ENCODE measurements at regions not wholly inside any gene's neighbourhood (a gene's known extent, or its start where the extent isn't known, plus 50 kb on each side); places are given as distances from the start of the nearest gene placed in this dataset.

DNA sequence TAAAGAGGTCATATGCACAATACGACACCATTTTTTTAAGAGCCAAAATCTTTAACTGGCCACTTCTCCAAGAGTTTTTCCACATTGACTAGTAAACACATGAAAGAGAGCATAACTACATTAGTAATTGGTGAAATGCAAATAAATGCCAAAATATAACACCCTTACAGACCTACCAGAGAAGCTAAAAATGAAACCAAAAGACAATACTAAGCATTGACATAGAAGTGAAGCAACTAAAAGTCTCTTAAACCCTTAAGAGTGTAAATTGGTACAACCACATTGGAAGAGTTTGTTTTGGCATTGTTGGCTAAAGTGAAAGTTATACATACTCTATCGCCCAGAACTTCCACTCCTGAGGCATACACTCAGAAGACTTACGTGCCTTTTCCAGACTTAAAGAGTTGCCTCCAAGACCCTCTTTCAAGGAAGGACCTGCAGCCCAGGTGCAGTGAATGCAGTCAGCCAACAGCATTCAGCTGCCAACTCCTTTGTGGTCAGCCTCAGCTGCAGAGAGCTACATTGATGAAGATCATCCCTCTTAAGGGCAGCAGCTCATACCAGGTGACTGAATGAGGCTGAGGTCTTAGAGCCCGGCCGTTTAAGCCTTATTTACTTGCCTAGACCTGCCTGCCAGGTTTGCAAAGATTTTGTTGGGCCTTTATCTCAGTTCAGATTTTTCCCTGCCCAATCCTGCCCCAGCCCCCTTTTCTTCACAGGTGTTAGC, 839.1 kb upstream of the ADGRL2 start:
- H3K4me3 ChIP-seq (ENCODE audit: low read depth, low read length): no peak overlapping the region

DNA sequence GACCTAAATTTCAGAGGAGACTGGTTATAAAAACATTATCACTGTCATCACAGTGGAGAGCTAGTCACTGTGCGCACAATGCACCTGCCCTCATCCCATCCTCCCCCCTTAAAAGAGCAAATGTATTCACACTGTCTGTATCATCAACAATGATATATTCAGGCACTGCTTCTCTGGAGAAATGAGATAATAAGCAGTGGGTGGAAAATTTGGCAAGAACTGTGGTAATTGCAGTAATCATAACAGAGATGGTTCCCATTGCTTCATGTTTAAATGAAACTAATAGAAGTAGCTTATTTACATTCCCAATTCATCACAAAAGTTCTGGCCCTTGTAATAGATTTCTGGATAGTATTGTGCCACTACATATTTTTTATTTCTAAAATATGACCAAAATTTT, 867.4 kb upstream of the ADGRL2 start:
- H3K4me3 ChIP-seq (ENCODE audit: low read depth, low read length): no peak overlapping the region

DNA sequence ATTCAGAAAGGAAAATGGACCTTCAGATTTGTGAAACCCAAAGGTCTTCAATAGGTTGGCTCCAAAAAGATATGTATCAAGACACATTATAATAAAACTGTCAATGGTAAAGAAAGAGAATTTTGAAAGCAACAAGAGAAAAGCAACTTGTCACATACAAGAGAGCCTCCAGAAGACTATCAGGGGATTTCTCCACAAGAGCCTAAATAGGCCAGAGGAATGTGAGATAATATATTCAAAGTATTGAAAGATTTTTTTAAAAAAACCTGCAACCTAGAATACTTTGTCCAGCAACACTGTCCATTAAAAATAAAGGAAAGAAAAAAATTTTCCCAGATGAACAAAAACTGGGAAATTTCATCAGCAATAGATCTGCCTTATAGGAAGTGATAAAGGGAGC, 869.6 kb upstream of the ADGRL2 start:
- no peak overlapping the region for H3K4me3 ChIP-seq (ENCODE audit: low read depth, low read length)

DNA sequence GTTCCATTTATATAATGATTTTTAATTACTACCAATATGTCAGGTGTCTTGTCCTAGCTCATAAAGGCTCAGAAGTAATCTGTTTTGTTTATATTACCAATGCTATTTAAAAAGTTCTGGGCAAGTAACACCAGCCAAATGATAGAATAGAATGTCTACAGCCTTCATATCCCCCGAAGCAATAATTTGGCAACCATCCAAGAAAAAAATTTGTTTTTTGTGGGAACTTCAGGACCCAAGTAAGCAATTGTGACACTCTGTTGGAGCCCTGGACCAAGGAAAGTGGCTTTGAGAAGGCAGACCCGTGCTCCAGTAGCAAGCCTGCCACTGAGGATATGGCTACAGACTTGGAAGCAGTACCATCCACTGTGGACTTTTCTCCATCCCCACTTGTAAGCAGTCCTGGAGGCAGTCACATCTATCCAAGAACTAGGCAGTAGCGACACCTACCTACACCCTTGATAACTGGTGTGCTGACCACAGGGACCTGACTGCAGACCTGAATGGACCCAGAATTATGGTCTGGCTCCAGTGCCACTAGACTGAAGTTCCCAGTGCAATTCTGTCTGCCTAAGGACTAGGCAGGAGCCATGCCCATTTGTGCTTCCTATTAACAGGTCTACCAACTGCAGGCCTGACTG, 870.7 kb upstream of the ADGRL2 start:
- H3K4me3 ChIP-seq (ENCODE audit: low read depth, low read length): no peak overlapping the region

DNA sequence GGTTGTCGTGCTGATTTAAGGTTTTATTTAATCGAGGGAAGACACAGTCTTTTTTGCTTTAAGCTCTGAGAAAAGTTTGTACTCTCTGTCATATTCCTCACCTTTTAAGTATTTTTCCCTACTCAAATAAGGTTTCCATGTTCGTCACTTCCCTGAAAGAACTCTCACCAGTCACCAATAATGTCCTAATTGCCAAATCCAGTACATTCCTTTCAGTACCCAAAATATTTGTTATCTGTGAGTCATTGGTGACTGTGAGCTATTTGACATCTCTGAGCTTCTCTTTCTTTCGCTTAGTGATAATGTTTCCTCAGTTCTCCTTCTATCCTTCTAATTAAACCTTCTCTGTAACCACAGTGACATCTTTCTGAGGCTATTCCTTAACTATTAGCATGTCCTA, 874.2 kb upstream of the ADGRL2 start:
- no peak overlapping the region for H3K4me3 ChIP-seq (ENCODE audit: low read depth, low read length)

DNA sequence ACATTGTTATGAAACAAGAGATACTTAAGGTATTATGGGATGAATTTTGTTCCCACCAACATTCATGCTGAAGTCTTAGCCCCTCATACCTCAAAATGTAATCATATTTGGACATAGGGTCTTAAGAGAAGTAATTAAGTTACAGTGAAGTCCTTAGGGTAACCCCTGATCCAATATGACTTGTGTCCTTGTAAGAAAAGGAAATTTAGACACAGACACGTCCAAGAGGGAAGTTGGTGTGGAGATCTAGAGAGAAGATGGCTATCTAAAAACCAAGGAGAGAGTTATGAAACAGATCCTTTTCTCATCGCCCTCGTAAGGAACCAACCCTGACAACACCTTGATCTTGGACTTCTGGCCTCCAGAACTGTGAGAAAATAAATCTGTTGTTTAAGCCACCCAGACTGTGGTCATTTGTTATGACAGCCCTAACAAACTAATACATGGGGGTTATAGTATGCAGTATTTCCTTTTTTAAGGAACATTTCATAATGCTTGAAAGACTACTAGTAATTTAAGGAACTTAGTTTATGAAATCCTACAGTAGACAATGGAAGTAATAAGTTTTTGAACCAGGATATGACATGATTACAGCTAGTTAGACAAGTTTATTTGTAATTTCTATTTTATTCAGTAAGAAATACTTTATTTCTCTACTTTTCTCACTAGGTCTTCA, 875.5 kb upstream of the ADGRL2 start:
- H3K4me3 ChIP-seq (ENCODE audit: low read depth, low read length): no peak overlapping the region

DNA sequence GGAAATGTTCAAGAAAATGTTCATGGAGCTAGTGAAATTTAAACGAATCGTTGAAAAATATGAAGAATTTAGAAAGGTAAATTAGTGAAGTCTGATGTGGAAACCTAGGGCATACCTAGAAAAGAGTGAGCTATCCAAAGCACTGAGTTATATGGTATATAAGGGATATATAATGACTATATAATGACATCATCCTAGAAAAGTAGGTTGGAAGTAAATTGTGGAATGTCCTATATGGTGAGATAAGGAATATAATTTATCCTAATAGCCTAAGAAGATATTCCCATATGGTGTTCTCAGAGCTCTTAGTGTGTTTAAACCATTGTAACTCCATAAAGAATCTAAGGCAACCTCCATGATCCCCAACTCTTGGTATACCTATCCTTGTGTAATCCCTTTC, 876.4 kb upstream of the ADGRL2 start:
- no peak overlapping the region for H3K4me3 ChIP-seq (ENCODE audit: low read depth, low read length)

DNA sequence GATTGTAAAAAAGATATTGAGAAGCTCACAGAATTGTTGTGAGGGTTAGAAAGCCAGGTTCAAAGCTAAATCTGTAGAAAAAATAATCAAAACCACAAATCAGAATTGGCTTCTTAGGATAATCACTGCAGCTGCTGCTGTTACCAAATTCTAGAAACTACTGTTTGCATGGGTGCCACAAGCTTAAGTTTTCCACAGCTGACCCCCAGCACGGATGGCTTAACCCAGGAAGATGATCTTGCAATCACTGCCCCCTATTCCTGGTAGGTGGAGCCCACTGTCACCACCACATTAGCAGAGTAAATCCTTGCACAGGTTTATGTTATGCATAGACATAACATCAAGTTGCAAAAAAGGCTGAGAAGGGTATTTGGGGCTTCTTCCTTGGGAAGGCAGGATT, 877.8 kb upstream of the ADGRL2 start:
- no peak overlapping the region for H3K4me3 ChIP-seq (ENCODE audit: low read depth, low read length)

DNA sequence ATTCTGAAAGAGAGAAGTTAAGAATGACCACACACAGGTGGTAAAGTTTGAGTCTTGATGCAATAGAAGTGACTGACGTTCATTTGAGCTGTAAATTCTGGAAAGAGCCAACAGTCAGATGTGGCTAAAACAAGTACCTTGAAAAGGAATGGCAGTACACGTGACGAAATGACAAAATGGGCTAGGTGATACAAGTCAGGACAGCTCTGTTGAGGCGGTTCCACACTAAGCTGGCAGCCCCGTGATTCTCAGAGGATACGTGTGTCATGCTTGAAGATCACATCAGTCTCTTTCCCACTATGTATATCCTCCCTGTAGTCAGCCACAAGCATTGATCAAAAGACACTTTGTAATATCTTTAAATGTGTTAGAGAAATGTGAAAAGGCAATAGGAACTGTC, 881.3 kb upstream of the ADGRL2 start:
- H3K4me3 ChIP-seq (ENCODE audit: low read depth, low read length): no peak overlapping the region

DNA sequence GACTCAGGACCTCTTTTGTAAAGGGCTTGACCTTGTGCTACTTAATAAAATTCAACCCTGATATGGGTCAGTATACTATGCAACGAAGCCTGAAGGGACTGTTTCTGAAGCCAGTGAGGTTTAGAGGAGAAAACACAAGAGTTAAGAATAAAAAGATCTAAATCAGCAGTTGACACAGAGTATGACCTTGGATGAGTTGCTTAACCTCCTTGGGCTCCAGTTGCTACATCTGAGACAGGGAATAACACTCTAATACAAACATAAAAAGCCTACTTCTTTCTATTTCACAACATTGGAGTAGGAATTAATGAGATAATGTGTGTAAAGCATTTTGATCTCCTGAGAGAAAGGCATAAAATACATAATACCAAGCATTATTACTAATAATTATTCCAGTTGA, 882.4 kb upstream of the ADGRL2 start:
- H3K4me3 ChIP-seq (ENCODE audit: low read depth, low read length): no peak overlapping the region

DNA sequence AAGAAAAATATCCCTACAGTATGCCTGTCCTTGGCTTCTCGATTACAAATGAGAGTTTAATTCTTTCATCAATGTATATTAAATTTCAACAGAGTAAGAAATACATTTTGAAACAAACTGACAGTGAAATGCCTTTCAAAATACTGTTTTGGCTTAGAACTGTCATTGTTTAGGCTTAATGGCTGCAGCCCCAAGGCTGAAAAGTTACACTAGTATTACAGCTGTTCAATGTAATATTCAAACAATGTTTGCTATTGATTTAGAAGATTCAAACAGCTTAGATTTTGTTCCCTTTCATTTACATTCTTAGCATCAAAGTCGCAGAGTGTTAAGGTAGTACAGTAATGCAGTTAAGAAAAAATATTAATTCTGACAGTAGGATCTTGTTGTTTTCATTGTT, 882.9 kb upstream of the ADGRL2 start:
- no peak overlapping the region for H3K4me3 ChIP-seq (ENCODE audit: low read depth, low read length)

DNA sequence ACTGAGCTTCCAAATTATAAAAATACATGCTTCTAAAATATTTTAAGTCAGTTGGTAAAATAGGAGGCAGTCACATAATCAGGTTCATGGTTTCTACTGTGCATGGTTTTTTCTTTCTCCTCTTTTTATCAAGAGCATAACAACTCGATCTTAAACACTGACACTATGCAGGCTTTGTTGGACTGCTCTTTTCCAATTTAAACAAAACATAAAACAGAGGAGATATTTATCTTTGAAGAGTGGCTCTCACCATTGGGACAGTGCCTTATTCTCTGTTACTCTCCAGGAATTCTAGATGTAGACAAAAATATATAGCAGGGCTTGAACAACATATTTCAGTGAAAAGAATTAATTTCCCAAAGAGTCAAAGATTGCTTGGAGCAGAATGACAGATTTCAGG, 883.5 kb upstream of the ADGRL2 start:
- no peak overlapping the region for H3K4me3 ChIP-seq (ENCODE audit: low read depth, low read length)

DNA sequence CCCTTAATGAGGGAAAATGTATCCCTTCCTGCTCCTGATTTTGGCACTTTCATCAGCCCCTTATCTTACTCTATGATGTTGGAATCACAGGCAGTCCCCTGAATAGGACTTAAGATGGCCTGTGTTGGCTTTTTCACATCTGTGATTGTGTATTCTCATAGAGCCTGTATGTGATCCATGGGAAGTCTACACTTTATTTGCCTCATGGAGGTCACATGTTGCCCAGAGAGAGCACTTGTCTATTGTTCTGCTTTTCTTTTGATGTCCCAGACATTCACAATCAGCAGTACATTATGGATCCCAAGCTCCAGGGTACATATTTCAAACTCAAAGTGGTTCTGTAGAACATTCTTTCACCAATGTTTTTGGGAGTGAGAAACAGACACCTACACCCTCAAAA, 885.2 kb upstream of the ADGRL2 start:
- H3K4me3 ChIP-seq (ENCODE audit: low read depth, low read length): no peak overlapping the region

DNA sequence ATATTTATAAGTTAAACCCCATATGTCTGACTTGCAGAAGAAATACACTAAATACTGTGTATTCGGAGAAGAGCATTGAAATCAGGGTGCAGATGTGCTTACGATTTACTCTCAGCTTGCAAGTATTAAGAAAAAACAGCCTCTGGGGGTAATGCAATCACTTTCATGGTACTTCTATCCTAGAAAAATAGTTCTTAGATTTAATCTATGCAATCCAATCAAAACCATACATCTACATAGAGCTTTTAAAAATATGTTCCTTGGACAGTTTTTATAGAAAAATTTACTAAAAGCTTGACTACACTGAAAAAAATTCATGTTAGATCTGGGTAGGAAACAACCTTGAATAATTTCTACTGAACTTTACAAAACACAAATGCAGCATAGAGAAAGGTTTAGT, 890.3 kb upstream of the ADGRL2 start:
- no peak overlapping the region for H3K4me3 ChIP-seq (ENCODE audit: low read depth, low read length)

DNA sequence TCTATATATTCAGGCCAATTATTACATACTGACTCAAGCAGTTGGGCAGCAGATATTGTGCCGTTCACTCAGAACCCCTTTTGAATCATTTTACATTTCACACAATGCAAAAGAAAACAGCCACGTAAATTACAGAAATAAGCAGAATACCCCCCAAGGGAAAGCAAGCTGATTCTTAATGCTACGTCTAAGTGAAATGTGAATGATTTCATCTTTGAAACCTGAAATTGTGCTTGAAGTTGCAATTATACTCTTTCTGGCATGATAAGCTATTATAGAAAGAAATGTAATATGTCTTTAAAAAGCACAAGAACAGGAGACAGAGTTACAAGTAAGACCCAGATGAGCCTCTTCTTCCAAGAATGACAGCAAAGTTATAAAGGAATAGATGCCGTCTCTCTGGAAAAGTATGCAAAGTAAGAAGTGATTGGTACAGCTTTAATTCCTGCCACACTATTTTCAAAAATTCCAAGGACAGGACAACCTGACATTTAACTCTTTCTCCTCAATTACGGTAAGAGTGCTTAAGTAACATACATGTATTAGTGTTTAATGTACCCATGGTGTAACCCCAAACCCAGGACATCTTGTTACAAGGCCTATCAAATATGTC, 891.5 kb upstream of the ADGRL2 start:
- no peak overlapping the region for H3K4me3 ChIP-seq (ENCODE audit: low read depth, low read length)

DNA sequence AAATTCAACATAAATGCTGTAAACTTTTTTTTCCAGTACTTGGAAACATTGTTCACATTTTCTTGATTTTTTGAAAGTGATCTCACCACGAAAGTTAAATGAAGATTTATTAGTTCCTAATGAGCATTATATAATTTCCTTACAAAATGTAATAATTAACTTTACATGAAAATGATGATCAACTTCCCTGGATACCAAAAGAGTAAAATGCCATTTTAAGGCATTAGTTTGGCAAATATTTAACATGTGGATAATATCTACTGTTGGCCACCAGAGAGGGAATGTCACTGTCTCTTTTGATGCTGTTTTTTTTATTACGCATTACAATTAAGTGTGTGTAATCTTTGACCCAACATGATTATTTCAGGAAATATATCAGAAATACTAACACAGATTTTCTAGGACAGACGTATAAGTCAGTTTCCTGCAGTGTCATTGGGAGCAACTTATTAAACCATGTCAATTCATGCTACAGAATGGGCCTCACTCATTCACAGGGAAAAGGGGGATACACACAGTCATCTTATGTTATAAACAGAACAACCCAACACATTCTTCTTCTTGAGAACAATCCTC, 903.9 kb upstream of the ADGRL2 start:
- no peak overlapping the region for H3K4me3 ChIP-seq (ENCODE audit: low read depth, low read length)

DNA sequence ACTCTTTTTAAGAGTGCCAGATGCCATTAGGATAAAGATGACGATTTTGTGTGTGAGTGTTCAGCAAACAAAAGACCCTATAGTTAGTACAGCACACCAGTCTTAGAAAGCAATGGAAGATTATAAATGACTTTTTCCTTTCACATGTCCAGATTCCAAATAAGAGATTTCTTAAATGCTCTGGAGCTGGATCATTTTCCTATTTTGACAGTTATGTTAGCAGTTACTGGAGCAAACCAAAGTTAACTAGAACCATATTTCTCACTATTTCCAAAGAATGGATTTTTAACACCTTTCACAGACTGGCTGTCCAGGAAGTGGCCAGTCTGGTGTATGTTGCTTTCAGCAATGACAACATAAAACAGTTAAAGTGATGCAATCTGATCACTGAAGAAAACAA, 905.8 kb upstream of the ADGRL2 start:
- no peak overlapping the region for H3K4me3 ChIP-seq (ENCODE audit: low read depth, low read length)

DNA sequence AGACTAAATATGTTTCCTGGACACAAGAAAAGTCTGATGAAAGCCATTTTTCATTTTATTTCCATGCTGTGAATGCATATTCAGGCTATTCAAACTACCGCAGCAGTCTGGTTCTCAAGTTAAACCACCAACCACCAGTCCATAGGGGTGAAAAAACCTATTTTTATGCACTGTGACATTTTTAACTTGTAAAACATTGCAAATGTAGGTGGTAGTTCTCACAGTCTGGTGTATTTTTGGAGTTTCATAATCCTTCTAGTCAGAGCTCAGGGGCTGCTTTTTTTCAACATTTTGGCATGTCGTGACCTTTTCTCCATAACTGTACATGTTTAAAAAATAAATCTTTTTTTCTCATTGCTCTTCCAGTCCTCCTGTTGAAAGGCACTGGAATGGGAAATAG, 907.6 kb upstream of the ADGRL2 start:
- no peak overlapping the region for H3K4me3 ChIP-seq (ENCODE audit: low read depth, low read length)

DNA sequence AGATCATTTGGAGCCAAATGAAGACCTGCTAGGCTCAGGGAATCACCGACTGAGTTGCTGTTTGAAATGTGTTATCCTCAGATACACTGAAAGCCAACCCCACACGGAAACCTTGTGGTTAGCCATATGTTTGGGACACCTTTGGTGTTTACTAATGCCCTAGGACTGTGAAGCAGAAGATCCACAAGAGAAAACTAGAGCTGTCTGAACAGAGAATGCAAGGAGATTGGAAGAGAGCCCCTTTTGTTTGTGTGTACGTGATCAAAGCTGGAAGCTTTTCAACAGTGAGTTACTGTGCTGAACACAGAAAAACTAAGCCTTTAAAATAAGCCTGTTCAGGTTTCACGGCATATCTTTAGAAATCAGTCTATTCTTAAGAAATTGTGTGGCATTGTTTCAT, 908.2 kb upstream of the ADGRL2 start:
- H3K4me3 ChIP-seq (ENCODE audit: low read depth, low read length): no peak overlapping the region

DNA sequence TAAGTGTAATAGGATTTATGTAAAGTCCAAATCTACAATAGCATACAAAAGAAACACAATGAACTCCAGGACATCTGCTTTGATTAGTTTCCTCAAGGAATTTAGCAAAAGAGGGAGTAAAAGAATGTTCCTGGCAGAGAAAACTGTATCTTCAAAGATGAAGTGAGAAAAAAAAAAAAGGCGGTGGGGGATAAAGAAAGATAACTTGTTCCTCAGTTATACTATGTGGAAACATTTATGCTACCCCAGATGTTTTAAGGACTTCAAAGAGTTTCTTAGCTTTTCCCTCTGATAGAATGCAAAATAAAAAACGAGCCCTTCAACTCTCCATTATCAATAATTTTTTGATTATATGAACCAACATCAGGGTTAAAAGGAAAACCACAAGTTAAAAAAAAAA, 908.9 kb upstream of the ADGRL2 start:
- no peak overlapping the region for H3K4me3 ChIP-seq (ENCODE audit: low read depth, low read length)

DNA sequence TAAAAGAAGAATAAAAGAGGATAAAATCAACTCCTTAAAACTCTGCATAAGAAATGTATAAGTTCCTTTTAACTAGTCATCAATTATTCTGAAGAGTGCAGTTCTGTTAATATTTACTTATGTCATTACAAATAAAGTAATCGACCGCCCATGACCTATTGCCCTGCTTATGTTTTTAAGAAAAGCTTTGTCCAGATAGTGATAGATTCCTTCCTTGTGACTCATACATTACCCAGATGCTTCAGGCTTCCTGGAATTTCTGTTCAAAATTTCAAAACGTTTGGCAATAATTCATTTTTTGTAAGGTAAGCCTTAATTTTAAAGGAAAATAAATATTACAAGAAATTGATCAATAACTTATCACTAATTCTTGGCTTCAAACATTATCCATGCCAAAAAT, 918.2 kb upstream of the ADGRL2 start:
- H3K4me3 ChIP-seq (ENCODE audit: low read depth, low read length): no peak overlapping the region

DNA sequence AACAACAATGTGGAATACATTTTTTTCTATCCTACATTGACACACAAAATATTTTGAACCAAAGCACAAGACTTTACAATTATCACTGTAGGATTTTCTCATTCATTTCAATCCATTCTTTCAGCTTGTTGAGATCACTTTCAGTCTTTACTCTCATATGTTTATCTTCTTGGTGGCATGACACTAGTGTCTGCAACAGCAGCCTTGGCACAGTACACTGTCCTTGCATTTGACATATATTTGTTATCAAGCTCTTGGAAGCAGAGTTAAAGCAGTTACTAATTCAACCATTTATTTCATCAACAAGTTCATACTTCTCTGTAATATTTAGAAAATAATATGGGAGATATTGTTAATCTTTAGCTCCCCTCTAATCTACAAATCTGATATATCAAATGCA, 922.4 kb upstream of the ADGRL2 start:
- H3K4me3 ChIP-seq (ENCODE audit: low read depth, low read length): no peak overlapping the region

Measured in iPS-11a (cell line).